Activated naive CD4-positive, alpha-beta T cell treated with anti-CD3 and anti-CD28 coated beads, Interleukin-2, amount 50 U/mL, for 24 hours (primary cell): ENCODE measurements at regions not wholly inside any gene's neighbourhood (a gene's known extent, or its start where the extent isn't known, plus 50 kb on each side); places are given as distances from the start of the nearest gene placed in this dataset.

ENCODE experiments used
- H3K27ac Mint-ChIP-seq: one replicate; pipeline ENCODE4 v1.8.0; 2021; ENCODE audit warnings: mild to moderate bottlenecking, mixed read lengths
- H3K27me3 Mint-ChIP-seq: one replicate; pipeline ENCODE4 v1.8.0; 2021; ENCODE audit warnings: mixed read lengths
- H3K36me3 Mint-ChIP-seq: one replicate; pipeline ENCODE4 v1.8.0; 2021; ENCODE audit warnings: mixed read lengths
- H3K4me1 Mint-ChIP-seq: one replicate; pipeline ENCODE4 v1.8.0; 2021; ENCODE audit warnings: mixed read lengths
- H3K4me3 Mint-ChIP-seq: one replicate; pipeline ENCODE4 v1.8.0; 2021; ENCODE audit warnings: mild to moderate bottlenecking, mixed read lengths
- H3K9me3 Mint-ChIP-seq: one replicate; pipeline ENCODE4 v1.8.0; 2021; ENCODE audit warnings: mixed read lengths

DNA sequence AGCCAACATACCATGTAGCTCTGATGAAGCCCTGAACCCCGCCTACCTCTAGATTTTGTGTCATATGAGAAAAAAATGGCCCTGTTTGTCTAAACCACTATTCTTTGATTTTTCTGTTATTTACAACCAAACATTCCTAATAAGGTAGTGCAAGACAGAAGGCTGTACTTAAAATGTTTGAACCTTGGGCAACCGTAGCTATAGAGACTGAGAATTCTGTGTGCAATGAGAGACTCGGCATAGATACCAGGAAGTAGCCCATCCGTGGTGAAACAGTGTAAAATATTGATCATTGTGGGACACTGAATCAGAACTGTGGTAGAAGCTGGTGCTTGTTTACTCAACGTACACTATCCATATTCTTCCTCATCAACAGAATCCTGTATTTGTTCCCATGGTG, 86.5 kb upstream of the TMCC3 start:
- Mint-ChIP-seq H3K9me3 (no peaks in the 10 kb centered on the region), H3K4me1 (no peaks in the 10 kb centered on the region), H3K36me3 (no peaks in the 10 kb centered on the region), H3K27me3 (peaks cover 14% of the 10 kb centered on the region), H3K27ac (no peak overlapping the region), H3K4me3 (no peak overlapping the region)

DNA sequence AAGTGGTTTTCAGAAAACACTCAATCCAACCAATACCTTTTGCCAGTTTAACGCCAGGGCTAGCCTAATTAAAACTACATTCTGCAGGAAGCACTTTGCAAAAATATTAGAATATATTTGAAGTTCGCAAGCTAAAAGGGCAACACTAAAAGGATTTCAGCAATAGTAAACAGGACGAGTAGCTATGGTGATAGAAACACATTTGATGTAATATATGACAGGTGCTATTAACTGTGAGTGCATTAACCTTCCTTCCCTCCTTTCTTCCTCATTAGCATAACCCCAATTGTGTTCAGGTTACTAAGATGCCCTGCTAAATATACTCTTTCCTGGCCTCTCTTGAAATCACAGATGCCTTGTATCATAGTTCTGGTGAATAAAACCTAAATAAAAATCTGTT, 85.6 kb upstream of the TMCC3 start:
- H3K36me3 Mint-ChIP-seq = no peaks in the 10 kb centered on the region
- H3K9me3 Mint-ChIP-seq = no peaks in the 10 kb centered on the region
- no peak overlapping the region for H3K4me3 Mint-ChIP-seq
- peaks cover 14% of the 10 kb centered on the region for H3K27me3 Mint-ChIP-seq
- H3K4me1 Mint-ChIP-seq = no peaks in the 10 kb centered on the region
- H3K27ac Mint-ChIP-seq = no peak overlapping the region

DNA sequence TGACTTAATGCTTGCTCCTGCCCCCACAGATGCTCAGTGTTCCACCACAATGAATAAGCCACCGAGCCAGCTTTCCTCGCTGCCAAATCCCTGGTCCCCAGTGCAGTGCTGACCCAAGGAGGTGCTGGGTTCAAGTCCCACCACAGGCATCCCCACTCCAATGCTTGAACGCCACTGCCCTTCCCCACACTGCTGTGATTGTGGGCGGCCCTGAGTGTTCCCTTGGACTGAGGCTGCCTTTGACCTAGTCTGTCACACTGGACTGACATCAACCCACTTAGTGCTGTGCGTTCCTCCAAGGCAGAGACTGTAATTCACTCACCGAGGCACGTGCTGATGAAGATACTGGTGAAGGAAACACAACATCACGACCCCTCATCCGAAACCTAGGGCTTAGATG, 83.4 kb upstream of the TMCC3 start:
- Mint-ChIP-seq H3K9me3 (no peaks in the 10 kb centered on the region), H3K4me1 (no peaks in the 10 kb centered on the region), H3K27ac (no peak overlapping the region), H3K27me3 (peaks cover 3% of the 10 kb centered on the region), H3K4me3 (no peak overlapping the region), H3K36me3 (no peaks in the 10 kb centered on the region)

DNA sequence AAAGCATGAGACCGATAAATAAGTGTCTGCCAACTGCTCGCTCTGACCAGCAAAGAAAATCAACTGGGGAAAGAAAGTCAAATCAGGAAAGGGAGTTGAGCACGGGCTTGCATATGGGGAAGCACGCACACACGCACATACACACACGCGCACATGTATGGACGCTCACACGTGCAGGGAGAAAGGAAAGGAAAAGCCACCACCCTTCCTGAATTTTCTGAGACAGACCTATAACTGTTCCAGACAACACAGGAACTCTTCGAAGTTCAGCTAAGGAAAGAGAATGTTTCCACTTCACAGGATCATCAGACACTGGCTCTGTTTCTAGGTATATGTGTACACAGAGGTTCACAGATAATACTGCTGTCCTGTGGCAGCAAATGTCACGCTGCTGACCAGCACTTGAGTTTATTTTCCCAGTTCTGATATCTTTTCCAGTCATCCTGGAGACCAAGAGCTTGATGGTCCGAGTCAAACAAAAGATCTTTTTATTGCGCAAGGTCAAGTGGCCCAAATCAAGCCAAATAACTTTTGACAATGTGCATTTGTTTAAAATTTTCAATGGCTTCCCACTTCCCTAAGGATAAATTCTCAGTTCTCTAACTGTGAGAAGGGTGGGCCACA, 82.1 kb upstream of the TMCC3 start:
- peaks cover 3% of the 10 kb centered on the region for H3K27me3 Mint-ChIP-seq
- H3K9me3 Mint-ChIP-seq = no peaks in the 10 kb centered on the region
- H3K36me3 Mint-ChIP-seq = no peaks in the 10 kb centered on the region
- H3K4me1 Mint-ChIP-seq = no peaks in the 10 kb centered on the region
- no peak overlapping the region for H3K27ac Mint-ChIP-seq
- no peak overlapping the region for H3K4me3 Mint-ChIP-seq

DNA sequence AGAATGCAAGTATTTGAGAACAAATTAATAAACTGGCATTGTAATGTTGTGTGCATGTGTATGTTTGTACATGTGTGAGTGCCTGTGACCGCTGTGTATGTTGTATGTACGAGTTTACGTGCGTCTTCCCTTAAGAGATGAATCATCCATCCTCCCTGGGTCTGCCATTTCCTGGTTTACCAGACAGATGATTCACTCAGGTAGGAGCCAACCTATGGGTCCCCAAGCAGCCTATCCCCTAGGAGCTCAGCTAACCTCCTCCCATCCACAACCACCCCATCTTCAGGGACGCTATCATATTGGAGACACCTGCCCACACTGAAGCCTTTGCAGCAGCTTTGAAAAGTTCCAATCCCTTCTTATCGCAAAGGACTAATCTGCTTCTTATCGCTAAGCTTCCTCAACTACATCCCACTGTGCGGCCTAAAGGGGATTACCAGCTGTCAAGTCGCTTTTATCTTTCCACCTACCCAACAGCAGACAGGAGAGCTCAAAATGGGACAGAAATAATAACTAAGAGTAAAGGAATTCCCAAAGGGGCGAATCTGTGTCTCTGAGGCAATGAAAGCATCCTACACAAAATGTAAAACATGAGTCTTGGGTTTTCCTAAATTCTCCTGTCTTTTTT, 81.5 kb upstream of the TMCC3 start:
- no peaks in the 10 kb centered on the region for H3K36me3 Mint-ChIP-seq

DNA sequence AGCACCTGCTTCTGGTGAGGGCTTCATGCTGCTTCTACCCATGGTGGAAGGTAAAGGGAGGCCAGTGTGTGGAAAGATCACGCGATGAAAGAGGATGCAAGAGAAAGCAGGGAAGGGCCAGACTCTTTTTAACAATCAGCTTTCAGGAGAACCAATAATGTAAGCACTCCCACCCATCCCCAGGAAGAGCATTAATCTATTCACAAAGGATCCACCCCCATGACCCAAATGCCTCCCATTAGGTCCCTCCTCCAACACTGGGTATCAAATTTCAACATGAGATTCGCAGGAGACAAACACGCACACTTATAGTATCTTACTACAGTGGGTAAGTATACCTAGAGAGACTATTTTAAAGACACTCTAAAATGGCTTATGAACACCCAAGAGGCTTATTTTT, 80.5 kb upstream of the TMCC3 start:
- Mint-ChIP-seq H3K4me1 (no peaks in the 10 kb centered on the region), H3K27me3 (peaks cover 3% of the 10 kb centered on the region), H3K9me3 (no peaks in the 10 kb centered on the region), H3K27ac (no peak overlapping the region), H3K4me3 (no peak overlapping the region), H3K36me3 (no peaks in the 10 kb centered on the region)

More for the DNA sequence above, 81.5 kb upstream of the TMCC3 start:
- Mint-ChIP-seq H3K4me3 (no peak overlapping the region), H3K4me1 (no peaks in the 10 kb centered on the region), H3K9me3 (no peaks in the 10 kb centered on the region), H3K27ac (no peak overlapping the region), H3K27me3 (peaks cover 3% of the 10 kb centered on the region)

DNA sequence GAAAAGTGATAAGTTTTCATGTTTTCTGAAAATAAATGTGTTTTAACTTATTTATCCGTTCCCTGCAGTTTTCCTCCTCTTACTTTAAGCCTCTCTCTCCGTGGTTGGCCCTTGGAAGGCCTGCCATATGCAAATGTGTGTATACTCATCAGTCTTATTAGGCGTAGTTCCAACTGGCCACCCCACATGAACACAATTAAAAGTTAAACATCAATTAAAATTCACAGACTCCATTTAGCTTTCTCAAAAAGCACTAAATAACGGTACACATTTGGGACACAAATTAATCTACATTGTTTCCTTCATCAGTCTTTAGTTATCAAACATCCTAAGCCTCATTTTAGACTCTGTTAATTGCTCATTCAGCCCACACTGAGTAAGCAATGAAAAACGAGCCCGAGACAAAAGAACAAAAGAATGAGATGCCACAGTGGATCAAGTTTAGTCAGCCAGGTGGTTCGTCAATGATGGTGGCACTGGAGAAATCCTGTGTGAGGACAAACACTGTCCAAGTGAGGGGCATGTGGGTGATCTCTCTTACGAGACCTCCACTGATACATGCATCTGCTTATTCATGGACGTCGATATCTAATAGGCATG, 76.0 kb upstream of the TMCC3 start:
- Mint-ChIP-seq H3K4me3 (no peak overlapping the region), H3K27ac (no peak overlapping the region), H3K27me3 (no peaks in the 10 kb centered on the region), H3K4me1 (no peaks in the 10 kb centered on the region), H3K36me3 (no peaks in the 10 kb centered on the region), H3K9me3 (no peaks in the 10 kb centered on the region)

DNA sequence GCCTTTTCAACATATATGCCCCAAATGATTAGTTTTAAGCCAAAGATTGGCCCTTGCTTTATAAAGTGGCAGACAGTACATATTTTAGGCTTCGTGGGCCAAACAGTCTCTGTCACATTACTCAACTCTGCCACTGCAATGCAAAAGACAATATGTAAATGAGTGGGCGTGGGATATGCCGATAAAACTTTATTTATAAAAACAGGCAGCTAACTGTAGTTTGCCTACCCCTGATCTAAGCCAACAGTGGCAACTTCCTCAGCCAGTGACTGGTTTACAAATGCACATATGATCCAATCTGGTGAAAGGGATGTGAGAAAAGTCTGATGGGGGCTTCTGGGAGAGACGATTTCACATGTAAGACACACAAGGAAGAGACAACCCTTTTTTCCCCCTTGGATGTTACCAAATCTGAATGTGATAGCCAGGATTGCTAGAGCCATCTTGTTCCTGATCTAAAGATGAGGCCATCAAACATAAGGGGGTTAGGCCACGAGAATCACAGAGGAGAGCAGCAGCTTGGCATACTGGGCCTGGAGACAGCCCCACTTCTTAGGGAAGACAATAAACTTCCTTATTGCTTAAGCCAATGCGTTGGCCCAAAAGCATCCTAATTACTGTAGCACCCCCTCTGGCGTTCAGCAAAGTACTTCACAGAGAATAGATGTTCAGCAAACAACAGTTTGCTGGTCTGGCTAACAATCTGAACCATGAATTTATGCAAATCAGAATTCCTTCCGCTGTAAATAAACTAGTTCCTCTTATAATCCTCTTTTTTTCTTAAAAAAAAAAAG, 75.2 kb upstream of the TMCC3 start:
- no peaks in the 10 kb centered on the region for H3K4me1 Mint-ChIP-seq
- H3K4me3 Mint-ChIP-seq = no peak overlapping the region
- no peaks in the 10 kb centered on the region for H3K36me3 Mint-ChIP-seq
- H3K27me3 Mint-ChIP-seq = no peaks in the 10 kb centered on the region
- no peak overlapping the region for H3K27ac Mint-ChIP-seq
- H3K9me3 Mint-ChIP-seq = no peaks in the 10 kb centered on the region

DNA sequence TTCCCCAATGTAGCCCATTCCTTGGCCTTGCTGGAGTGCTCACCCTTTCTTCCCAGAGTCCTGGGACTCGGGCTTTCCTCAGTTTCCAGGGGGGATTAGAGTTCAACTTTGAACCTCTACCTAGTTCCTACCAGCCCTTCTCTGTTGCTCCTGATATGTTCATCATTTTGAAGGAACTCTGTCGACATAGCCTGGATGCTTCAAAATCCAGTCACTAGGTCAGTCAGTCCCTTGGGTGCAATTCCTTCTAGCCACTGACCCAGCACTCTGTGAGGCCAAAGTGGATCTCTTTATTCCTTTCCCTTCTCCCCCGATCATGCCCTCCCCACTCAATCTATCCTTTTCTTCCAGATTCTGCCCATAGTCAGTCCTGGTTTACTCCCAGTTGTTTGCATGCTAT, 72.3 kb upstream of the TMCC3 start:
- Mint-ChIP-seq H3K27me3 (no peaks in the 10 kb centered on the region), H3K4me1 (no peaks in the 10 kb centered on the region), H3K9me3 (no peaks in the 10 kb centered on the region), H3K4me3 (no peak overlapping the region), H3K27ac (no peak overlapping the region), H3K36me3 (no peaks in the 10 kb centered on the region)

DNA sequence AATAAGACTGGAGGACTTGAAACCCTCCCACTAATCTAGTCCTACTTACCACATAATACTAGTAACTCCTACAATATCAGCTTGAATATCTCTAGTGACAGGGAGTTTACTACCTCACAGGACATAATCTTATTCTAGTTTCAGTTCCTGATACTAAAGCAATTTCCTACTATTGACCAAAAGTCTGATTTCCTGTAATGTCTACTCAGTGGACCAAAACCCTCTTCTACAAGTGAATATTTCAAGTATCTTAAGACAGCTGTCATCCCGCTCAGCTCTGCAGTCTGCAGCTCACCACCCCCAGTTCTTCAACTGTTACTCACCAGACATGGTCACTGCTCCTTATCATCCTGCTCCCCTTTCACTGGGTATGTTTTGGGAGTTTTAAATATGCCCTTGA, 70.8 kb upstream of the TMCC3 start:
- Mint-ChIP-seq H3K27me3 (no peaks in the 10 kb centered on the region), H3K4me1 (no peaks in the 10 kb centered on the region), H3K4me3 (no peak overlapping the region), H3K27ac (no peak overlapping the region), H3K36me3 (no peaks in the 10 kb centered on the region), H3K9me3 (no peaks in the 10 kb centered on the region)

DNA sequence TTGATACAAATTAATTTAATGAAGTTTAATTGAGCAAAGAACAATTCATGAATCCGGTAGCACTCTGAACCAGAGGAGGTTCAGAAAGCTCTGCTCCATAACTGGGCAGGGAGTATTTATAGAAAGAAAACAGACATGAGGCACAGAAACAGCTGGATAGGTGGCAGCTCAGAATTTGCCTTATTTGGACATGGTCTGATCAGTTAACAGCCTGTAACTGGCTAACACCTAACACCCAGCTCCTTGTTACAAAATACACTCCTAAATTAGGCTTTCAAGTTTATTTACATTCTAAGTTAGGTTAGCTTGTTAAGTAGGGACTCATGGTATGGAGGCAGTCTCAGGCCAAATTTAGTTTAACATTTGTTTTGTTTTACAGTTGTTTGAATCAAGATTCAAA, 67.8 kb upstream of the TMCC3 start:
- H3K9me3 Mint-ChIP-seq = no peaks in the 10 kb centered on the region
- H3K4me1 Mint-ChIP-seq = no peaks in the 10 kb centered on the region
- H3K4me3 Mint-ChIP-seq = no peak overlapping the region
- no peaks in the 10 kb centered on the region for H3K27me3 Mint-ChIP-seq
- H3K36me3 Mint-ChIP-seq = no peaks in the 10 kb centered on the region
- no peak overlapping the region for H3K27ac Mint-ChIP-seq

DNA sequence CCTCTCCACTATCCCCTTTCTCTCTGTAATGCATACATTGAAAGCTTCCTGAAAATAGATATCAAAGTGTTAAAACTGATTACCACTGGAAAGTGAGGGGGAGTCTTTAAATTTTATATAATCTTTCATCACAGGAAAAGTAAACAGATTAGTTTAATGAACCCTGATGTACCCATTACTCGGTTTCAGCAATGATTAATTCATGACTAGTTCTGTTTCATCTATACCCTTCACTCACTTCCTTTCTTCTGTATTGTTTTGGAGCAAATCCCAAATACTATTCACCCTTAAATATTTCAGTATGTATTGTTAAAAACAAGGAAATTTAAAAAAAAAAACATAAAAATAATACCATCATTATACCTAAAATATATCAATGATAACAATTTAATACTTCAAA, 67.3 kb upstream of the TMCC3 start:
- no peak overlapping the region for H3K4me3 Mint-ChIP-seq
- no peaks in the 10 kb centered on the region for H3K9me3 Mint-ChIP-seq
- H3K36me3 Mint-ChIP-seq = no peaks in the 10 kb centered on the region
- no peaks in the 10 kb centered on the region for H3K4me1 Mint-ChIP-seq
- no peaks in the 10 kb centered on the region for H3K27me3 Mint-ChIP-seq
- no peak overlapping the region for H3K27ac Mint-ChIP-seq

DNA sequence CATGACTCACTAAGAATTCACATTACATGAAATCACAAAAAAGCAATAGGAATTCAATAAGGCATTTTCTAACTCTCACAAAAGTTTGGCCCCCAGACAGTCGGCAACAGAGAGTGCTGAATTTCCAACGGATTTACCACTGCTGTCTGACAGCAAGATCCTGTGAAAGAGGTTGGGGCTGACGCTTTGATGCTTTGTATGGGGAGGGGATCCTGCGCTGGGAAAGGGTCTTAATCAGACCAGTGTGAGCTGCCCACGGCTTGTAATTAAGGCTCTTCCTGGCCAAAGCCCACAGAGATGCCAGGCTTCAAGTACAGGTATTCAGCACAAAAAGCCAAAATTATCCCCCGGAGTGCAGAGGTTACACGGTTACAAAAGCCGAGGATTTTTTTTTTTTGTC, 66.8 kb upstream of the TMCC3 start:
- Mint-ChIP-seq H3K36me3 (no peaks in the 10 kb centered on the region), H3K4me1 (no peaks in the 10 kb centered on the region), H3K9me3 (no peaks in the 10 kb centered on the region), H3K27ac (peak overlapping the region; percentile 19), H3K4me3 (no peak overlapping the region), H3K27me3 (no peaks in the 10 kb centered on the region)

DNA sequence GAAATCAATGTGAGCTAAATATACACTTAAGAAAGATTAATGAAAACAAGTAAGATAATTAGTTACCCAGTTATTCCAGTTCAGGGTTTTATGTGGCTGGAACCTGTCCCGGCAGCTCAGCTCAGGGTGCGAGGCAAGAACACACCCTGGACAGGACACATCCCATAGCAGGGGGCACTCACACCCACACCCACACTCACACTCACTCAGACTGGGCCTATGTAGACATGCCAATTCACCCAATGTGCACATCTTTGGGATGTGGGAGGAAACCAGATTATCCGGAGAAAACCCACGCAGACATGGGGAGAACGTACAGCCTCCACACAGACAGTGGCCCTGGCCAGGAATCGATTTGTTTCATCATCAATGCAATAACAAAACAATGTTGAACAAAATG, 66.0 kb upstream of the TMCC3 start:
- Mint-ChIP-seq H3K4me1 (no peaks in the 10 kb centered on the region), H3K4me3 (no peak overlapping the region), H3K36me3 (no peaks in the 10 kb centered on the region), H3K27me3 (no peaks in the 10 kb centered on the region), H3K9me3 (no peaks in the 10 kb centered on the region), H3K27ac (no peak overlapping the region)

DNA sequence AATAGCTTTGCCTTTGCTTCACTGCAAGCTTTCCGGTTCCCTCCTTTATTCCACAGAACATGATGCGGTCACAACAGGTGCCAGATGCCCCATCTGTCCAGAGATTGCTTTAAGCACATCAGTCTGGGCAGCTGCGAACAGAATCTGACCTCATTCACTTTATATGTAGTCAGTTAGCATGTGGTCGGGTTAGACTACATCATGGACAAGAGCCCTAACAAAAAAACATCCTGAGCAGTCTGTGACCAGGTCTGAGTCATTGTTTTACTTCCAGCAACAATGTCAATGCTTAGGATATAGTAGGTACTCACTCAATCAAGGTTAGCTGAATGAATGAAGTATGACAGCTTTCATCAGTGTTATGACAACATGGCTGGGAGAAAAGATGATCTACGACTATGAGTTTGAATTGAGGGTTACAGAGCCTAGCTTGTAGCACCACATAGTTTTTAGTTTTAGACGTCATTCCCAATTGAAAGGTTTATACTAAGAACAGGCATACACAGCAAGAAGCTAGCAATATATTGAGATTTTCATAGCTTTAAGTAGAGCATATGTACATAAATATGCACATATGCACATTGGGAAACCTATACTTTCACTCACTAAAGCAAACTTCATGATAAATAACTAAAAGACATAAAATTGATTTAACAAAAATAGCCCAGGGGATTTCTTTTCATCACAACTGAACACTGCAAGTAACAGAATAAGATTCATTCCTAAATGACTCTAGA, 64.2 kb upstream of the TMCC3 start:
- Mint-ChIP-seq H3K27me3 (no peaks in the 10 kb centered on the region), H3K4me1 (no peaks in the 10 kb centered on the region), H3K36me3 (no peaks in the 10 kb centered on the region), H3K4me3 (no peak overlapping the region), H3K27ac (no peak overlapping the region), H3K9me3 (no peaks in the 10 kb centered on the region)
